HG03469 (cell line): ENCODE measurements at regions not wholly inside any gene's neighbourhood (a gene's known extent, or its start where the extent isn't known, plus 50 kb on each side); places are given as distances from the start of the nearest gene placed in this dataset.

Experiments used
- ATAC-seq: cut with Tn5 transposase; IDR thresholded peaks from one replicate; pipeline ENCODE4 v1.9.1; 2021; ENCODE audit warnings: mild to moderate bottlenecking, moderate library complexity, moderate number of reproducible peaks; ENCODE audit not compliant: unreplicated experiment

DNA sequence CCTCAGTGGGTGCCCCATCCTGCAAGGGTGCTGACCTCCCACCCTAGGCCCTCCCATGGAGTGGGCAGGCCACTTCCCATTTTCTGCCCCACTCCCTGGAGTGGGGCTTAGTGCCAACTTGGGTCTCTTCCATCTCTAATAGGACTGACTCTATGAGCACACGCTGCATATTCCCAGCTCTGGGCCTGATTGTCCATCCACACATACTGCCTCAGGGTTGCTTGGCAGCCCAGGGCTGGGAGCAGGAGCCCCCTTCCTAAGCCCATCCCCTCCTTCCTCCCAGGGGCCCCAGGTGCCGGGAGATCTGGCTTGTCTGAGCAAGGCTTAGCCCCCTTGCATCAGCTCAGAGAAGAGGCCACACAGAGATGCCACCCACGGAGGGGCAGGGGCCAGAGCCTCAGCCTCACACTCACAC lies 55.1 kb downstream of the PJA1 start:
- ATAC-seq: no peak

DNA sequence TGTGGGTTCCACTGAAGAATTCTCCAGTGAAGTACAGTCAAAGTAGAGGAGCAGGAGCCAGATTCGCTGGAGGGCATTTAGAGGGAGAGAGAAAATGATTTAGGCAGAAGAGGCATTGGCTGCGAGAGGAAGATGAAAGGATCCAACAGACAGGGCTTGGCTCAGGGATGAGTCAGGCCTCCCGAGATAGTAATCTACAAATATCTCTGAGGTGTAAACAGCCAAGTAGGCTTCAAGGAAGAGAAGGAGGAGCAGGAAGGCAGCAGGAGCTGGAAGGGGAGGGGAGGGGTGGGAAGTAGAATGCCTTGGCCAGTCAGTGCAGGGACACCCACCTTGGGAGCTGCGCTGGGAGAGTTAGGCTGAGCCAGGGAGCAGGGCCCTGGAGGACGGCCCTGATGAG lies 55.5 kb downstream of the PJA1 start:
- no peak for ATAC-seq

DNA sequence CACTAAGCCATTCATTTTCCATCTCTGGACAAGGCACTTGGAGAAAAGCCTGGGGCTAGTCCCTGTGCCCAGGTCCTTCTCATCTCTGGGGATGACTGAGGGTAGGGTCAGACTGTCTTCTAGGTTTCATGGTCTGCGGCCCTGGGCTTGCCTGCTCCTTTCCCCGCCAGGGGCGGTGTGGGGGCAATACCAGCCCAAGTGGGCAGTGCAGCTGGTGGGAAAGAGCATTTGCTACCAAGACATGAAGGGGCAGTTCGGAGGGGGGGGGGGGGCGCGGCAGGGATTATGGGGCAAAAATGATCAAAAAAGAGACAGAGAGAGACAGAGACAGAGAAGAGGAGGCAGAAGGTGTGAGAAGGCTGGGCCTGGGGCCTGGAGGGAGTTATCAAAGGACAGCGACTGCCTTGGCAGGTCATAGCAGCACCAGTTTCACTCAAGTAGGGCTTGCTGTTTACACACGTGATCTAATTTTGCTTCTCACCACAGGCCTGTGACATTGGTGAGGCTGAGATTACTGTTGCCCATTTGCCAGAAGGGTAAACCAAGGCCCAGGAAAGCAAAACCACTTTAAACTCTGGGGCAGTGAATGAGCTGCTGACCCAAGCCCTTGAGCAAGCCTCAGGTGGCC lies 56.1 kb downstream of the PJA1 start:
- no peak for ATAC-seq

DNA sequence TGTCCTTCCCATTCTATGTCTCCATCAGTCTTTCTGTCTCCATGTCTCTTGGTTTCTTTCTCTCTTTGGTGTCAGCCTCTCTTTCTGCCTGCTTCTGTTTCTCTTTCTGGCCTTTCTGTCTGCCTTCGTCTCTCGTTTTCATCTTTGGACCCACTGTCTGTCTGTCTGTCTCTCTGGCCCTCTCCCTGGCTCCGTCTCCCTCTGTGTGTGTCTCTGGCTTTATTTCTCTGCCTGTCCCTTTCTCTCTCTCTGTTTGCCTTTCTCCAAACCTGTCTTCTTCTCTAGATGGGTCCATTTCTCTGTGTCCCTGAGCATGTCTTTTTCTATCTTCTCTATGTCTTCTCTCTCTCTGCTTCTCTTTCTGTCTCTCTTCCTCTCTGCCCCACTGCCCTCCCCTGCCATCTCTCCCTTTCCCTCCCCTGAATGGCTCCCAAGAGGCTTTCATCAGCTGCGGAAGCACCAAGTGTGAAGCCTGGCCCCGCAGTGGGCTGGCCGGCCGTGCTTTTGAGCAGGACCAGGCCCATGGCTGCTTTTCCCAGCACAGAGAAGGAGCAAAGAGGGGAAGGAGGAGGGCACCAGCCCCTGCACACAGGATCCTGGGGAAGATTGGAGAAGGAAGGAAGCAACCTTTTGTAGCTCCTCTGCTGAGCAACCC lies 57.4 kb downstream of the PJA1 start:
- ATAC-seq: no peak

DNA sequence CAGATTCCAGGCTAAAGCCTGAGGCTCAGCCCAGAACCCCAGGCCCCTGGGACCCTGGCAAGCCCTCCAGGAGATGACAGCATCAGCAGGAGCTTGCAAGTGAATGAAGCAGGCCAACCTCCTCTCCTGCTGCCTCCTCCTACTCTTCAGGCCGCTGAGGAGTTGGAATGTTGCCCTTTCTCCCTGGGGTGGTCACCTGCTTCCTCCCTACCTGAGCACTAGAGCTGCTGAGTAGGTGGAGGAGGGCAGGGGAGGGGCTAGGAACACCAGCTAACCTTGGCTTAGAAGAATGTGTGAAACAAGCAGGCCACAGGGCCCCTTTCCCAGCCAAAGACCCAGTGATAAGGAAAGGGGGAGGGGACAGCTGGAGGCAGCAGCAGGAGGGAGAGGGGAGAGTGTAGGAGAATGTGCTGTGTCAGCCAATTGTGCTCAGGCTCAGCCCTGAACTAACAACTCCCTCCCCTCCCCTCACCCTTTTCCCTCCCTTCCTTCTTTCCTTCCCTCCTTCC lies 58.0 kb downstream of the PJA1 start:
- ATAC-seq: no peak

DNA sequence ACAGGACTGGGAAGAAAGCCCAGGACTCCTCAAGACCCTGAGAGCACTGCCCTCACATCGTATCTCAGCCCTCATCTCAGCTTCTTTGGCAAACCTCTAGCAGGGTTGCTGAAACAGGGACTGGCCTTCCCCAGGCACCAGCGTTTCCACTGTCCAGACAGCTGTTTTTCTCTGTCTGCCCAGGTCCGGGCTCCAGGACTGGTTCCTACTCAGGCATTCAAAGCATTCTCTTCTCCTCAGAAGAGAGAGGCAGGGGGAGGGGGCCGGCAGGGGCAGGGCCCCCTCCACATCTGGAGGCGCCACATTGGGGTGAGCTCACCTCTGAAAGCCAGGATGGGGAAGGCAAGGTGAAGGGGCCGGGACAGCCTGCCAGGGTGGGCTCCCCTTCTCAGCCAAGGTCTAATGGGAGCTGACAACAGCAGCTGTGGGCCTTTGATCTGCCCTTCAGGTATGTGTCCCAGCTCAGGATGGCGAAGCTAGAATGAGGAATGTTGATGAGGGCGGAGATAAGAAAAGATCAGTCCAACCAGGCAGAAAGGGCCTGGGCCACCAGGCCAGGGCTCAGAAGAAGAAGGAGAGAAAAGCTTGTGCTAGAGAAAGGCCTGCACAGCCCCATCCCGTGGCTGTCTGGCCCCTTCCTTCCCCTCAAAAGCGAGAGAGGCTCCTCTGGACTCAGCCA lies 60.4 kb downstream of the PJA1 start:
- no peak for ATAC-seq

DNA sequence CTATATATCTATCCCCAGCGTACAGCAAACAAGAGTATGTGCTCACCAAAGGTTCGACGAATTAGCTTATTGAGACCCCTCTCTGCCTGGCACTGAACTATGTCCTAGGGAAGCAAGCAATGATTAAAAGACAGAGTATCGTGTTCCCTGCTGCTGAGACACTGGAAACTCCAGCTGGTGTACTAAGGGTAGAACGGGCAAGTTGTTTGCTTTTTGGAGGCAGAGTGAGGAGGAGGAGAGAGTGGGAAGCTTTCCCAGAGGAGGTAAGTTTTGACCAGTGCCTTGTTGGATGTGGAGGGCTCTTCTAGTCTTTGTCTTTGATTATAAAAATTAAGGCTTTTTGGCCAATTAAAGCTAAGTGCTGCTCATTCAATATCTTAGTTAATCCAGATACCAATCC lies 61.7 kb downstream of the PJA1 start:
- no peak for ATAC-seq

DNA sequence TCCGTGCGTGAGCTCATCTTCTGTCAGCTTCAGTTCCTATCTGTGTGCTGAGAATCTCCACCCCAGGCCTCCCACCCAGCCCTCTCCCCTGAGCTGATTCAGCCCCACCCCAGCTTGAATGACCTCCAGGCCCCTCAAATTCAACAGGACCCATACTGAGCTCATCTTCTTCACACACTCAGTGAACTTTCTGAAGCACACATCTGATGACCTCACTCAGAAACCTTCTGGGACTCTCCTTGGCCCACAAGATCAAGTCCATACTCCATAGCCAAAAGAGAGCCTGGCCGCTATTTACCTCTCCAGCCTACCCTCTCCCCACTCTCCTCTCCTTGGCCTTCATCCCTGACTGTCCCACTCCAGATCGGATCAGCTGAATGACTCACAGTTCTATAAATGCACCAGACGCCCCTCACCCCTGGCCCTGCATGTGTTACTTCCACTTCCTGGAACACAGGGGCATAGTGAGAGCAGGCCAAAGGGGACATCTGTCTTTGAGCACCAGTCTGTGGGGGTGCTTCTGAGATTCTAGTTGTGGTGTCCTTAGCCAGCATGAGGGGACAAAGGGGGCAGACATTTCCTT lies 62.5 kb downstream of the PJA1 start:
- ATAC-seq: no peak

DNA sequence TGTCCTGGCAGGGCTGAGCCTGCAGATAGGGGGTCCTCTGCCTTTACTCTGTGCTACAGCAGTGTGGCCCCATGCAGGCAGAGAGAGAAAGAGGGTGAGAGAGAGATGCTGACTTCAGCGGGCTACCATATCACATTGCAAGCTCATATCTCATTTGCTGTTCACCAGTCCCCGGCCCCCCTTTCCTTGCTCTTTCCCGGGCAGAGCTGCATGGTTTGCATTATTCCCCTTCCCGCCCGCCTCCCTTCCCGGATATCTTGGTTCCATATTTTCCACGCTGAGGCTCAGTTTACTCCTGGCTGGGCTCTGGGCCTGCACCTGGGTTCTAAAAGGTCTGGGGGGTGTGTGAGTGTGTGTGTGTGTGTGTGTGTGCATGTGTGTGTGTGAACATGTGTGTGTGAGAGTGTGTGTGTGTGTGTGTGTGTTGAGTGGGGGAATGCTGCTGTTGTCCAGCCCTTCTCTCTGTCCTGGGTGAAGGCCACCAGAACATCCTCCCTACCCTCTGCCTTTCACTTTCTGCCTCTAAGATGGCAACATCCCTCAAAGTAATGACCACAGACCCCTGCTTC lies 63.5 kb downstream of the PJA1 start:
- no peak for ATAC-seq

DNA sequence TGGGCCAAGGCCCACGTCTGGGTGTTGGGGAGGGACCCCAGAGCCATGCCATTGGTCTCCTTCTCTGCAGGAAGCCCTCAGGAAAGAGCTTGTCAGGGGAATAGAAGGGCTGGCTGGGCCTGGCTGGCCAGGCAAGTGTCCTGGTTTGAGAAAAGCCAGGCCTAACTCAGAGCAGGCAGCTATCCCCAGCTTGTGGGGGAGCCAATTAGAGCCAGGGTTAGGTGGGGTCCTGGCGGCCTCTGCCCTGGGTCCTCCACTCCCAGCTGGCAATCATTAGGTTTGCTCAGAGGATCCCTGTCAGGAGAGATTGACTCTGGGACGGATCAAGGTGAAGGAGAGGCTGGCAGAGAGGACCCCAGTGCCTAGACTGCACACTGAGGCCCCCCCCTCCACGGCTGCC lies 64.8 kb downstream of the PJA1 start:
- ATAC-seq: no peak

DNA sequence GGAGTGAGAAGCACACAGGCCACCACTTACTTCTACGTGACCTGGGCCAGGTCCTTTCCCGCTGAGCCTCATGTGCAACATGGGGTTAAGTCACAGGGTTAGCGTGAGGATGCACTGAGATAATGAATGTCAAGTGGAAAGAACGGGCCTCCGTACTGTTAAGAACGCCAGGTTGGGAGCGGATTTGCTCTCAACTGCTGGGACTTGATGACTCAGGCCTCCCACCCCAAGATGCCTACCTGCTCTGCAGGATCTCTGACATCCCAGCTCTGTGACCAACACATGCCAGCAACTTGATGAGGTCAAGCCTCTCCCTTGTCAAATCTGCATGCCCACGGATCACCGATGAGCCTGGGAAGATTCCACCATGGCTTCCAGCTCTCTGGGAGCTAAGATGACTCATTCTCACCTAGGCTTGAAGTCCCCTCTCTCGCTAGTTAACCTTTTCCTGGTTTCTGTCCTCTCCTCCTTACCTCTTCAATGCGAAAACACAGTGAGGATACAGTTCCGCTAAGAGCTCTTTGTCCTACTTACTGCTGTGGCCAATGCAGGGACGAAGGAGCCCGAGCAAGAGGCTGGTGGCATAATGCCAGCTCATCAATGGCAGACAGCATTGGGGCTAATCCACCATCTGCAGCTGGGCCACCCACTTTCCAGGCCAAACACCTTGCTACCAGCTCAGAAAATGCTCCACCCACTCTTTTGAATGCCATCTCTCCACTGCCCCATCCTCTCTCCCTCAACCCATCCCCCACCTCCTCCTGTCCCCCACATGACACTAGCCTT lies 67.6 kb downstream of the PJA1 start:
- no peak for ATAC-seq

DNA sequence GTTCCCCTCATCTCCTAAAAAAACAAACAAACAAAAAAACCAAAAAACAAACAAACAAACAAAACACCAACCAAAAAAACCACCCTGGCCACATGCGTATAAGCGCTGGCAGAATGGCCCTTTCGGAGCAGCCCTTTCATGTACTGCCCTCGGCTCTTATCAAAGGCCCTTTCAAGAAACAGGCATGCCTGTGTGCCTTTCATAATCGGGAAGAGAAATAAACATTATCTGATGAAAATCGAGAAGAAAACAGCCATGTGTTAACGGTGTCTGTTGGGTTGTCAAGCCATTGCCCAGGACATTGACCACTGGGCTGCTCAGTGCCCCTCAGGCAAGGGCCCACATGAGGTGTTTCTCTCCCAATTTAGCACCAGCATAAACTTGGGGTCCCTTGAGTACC lies 68.3 kb downstream of the PJA1 start:
- ATAC-seq: no peak

DNA sequence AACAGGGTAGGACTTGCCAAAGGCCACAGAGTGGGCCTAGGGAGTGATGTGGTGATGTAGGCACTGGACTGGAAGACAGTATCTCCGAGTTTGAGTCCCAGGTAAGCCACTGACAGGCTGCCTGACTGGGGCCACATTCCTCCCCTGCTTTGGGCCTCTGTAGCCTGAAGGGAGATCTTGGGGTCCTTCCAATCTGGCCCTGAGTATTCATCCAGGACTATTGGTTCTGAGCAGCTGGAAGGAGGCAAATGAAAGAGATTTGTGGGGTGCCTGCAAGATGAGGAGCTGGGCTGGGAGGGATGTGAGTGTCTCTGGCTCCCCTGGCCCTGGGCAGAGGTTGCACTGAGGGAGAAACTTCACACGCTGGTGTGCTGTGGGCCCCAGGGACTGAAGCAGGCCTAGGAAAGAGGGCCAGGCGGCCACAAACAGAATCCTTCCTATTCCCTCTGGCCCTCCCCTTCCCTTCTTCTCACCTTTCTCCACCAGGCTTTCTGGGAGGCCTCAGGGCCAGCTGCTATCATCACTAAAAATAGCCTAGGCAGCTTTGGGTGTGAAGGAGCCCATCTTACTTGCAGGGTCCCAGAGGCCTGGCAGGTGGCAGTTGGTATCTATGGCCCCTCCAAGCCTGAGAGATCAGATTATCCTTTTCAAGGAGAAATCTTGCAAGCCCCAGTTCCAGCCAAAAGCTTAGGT lies 70.1 kb downstream of the PJA1 start:
- no peak for ATAC-seq

DNA sequence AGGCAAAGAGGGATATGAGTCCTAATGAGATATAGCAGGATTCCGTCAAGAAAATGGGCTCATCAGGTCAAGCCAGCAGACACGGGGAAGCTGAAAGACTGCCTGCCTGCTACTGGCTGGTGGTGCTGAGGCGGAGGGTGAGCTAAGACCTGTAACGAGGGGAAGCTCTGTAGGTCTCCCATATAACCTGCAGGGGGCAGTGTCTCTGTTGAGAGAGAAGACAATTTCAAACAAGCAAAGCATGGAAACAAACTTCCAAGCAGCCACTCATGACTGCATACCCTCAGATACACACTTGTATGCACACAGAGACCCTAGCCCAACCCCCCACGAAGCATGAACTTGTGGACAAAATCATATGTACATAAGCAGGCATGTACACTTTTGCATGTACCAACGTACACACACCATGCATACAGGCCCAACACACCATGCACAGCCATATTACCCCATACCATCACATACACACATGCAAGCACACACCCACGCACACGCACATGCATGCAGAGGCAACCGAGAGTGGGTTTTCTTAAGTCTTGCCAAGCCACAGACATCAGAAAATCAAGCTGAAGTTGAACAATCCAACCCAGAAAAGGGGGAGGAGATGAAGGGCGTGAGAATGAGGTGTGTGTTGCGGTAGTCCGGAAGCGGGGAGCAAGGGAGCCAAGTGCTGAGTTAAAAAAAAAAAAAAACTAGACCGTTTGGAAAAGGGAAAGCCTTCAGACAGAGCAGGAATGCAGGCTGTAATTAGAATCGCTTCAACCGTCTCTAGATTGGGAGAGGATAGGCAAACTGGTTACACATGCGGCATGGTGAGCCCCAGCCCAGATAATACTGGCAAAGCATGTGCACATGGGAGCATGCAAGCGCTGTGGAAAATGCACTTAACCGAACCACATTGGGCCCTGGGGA lies 71.0 kb downstream of the PJA1 start:
- no peak for ATAC-seq

DNA sequence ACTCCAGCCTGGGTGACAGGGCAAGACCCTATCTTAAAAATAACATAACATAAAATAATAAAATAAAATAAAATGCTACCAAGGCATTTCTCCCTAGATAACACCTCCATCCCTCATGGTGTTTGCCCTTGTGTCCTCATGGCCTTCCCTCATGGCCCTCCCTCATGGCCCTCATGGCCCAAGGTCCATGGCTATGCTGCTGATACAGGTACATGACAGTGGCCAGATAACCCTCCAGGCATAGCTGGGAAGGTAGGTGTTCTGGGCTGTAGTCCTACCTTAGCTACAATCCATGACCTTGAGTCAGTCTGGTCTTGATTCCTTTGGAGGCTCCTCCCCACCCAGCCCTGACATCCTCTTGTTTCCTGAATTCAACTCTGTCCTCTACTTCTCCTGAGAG lies 75.2 kb downstream of the PJA1 start:
- ATAC-seq: no peak

DNA sequence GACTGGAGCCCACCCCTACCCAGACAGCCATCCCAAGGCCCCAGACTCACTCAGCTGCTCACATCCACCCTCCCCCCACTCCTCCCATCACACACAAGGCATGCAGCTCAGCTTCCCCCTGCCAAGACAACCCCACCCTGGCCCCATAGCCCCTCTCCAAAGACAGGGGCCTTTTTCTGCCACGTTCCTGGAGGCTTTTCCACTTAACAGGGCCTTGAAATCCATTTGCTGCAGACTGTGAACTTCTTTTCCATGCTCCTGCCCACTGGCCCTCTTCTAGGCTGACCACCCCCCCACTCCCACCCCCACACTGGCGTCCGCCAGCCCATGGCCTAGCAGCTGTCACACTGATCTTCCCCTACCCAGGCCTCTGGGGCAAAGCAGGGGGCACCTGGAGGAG lies 76.0 kb downstream of the PJA1 start:
- no peak for ATAC-seq

DNA sequence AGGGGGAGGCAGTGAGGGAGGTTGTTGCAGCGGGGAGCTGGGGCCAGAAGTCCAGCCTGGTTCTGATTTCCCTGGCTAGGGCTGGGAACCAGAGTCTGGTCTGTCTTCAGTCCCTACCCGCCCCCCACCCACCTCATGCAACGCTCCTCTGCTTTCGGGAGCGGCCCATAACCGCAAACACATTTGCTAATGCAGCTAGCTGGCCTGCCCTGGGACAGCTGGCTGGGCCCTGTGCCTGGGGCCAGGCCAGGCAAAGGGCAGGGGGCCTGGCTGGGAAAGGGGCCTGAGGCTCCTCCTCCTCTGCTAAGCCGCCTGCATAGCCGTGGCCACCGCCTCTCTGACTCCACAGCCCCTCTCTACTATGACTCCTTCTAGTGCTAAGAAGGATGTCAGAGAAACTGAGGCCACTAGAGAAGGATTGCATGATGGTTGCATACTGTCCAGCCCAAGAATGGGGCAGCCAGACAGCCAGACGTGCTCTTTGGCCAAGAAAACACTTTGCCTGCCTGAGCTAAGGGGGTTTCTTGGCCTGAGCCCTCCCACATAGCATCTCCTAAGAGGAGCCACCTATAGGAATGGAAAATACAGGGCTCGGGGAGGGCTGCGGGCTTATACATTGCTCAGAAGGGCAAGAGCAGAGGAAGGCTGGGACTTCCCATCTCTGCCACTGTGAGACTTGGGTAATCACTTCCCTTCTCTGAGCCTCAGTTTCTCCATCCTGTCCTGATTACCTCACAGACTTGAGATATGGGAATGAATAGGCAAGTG lies 76.9 kb downstream of the PJA1 start:
- no peak for ATAC-seq

DNA sequence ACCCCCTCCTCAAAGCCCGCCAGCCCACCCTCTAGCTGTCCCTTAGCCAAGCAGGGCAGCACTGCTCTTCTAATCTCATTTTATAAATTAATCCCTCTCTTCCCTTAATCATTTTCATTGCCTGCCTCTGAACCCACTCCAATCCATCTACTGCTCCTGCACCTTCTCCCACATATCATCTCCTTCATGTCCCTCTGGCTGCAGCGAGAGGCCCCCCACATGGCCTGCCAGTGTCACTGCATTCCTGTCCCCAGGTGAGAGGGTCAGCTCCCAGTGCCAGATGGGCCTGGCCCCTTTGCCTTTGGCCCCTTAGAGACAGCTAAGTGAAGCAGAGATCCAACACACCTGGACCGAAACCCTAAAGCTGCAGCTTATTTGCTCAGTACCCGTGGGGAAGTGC lies 79.4 kb downstream of the PJA1 start:
- no peak for ATAC-seq
